Kidney (tissue), 13 donors: ENCODE measurements at regions not wholly inside any gene's neighbourhood (a gene's known extent, or its start where the extent isn't known, plus 50 kb on each side); places are given as distances from the start of the nearest gene placed in this dataset.
"Not testable (repeated sequence)": the region's sequence is repeated elsewhere in the genome, so short reads cannot be mapped to it uniquely, and the experiment has no call there.

Source experiments
- DNase-seq, 5 donors: peaks; one replicate each; pipeline ENCODE4 v3.0.0-alpha.2; 2013 to 2020
- FAIRE-seq: peaks from 2 replicates; lab custom pipeline; 2012; peaks lifted over from hg19 to GRCh38; lab: Jason Lieb, UNC
- H3K27ac ChIP-seq, 2 donors: one replicate each; pipeline ENCODE4 v1.7.0; 2013; ENCODE audit warnings: low read depth in 2 of 2, low read length in 2 of 2, inconsistent platforms in 1 of 2
- H3K27me3 ChIP-seq: one replicate; pipeline ENCODE4 v1.7.1; 2013; ENCODE audit warnings: low read length, inconsistent platforms; ENCODE audit not compliant: control insufficient read depth, insufficient read depth
- H3K36me3 ChIP-seq, 3 donors: one replicate each; pipeline versions ENCODE4 v1.7.0 to v1.7.1; 2013; ENCODE audit warnings: low read length in 3 of 3, control low read depth in 1 of 3, inconsistent platforms in 1 of 3; ENCODE audit not compliant: insufficient read depth in 3 of 3, control insufficient read depth in 2 of 3
- H3K4me1 ChIP-seq, 3 donors: one replicate each; pipeline versions ENCODE4 v1.7.0 to v1.7.1; 2013; ENCODE audit warnings: low read length in 3 of 3, inconsistent platforms in 1 of 3, low read depth in 1 of 3; ENCODE audit not compliant: control insufficient read depth in 2 of 3, insufficient read depth in 2 of 3
- H3K4me3 ChIP-seq, 3 donors: one replicate each; pipeline versions ENCODE4 v1.7.0 to v1.8.1; 2013; ENCODE audit warnings: low read length in 3 of 3, control low read depth in 1 of 3, inconsistent platforms in 1 of 3
- H3K9ac ChIP-seq, 3 donors: one replicate each; pipeline versions ENCODE4 v1.7.0 to v1.7.1; 2013; ENCODE audit warnings: low read length in 3 of 3, control low read depth in 1 of 3, inconsistent platforms in 1 of 3
- H3K9me3 ChIP-seq, 3 donors: one replicate each; pipeline versions ENCODE4 v1.7.0 to v1.7.1; 2013; ENCODE audit warnings: low read length in 3 of 3, control low read depth in 1 of 3, inconsistent platforms in 1 of 3; ENCODE audit not compliant: control insufficient read depth in 2 of 3, insufficient read depth in 1 of 3
- CTCF ChIP-seq: IDR thresholded peaks from 3 replicates; pipeline ENCODE4 v1.5.1; 2012; ENCODE audit warnings: mild to moderate bottlenecking, moderate library complexity, borderline replicate concordance; ENCODE audit not compliant: insufficient read depth; ENCODE audit errors: extremely low read depth
- intact Hi-C: fragments of 100-400 bp; cut with DNase I; formaldehyde crosslinking; loops from one replicate; pipeline ENCODE4 v1.11.1; 2022
- donor health status: control.
- donor health status: control.
- donor health status: control.
- donor health status: control.
- donor health status: control.
- donor health status: DM: yes; HTN: yes; CAD: no.
- donor health status: Normal renal cell carcinoma (clear cell type).

GRCh38 chr11:90426442-90426841 is 203.6 kb upstream of the CHORDC1 start:
- no peak for FAIRE-seq
- Histone ChIP-seq H3K27ac (no peak overlapping the region), H3K4me1 (no peaks in the 10 kb centered on the region), H3K9ac (no peak overlapping the region), H3K9me3 (no peaks in the 10 kb centered on the region), H3K27me3 (no peaks in the 10 kb centered on the region), H3K4me3 (no peak overlapping the region), H3K36me3 (no peaks in the 10 kb centered on the region)
- no peak for TF ChIP-seq CTCF
- DNase-seq, result no peak
- intact Hi-C loops, result no loop called here

DNA sequence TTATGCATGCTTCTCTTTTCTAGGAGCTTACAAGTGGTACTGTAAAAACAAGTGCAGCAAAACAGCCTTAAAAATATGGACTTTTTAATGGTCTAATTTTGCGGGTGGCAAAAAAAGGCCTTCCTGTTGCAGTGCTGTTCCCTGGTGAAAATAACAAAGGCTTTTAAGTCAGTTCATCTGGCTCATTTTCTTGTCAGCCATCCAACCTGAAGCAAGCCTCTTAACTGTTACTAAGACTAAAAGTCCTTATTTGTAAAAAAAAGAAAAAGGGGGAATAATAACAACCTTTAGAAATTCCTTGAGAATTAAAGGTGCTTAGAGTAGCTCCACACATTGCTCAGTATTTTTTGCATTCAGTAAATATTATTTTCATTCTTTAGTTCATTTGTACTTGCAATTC is 200.5 kb upstream of the CHORDC1 start:
- no peak for FAIRE-seq

DNA sequence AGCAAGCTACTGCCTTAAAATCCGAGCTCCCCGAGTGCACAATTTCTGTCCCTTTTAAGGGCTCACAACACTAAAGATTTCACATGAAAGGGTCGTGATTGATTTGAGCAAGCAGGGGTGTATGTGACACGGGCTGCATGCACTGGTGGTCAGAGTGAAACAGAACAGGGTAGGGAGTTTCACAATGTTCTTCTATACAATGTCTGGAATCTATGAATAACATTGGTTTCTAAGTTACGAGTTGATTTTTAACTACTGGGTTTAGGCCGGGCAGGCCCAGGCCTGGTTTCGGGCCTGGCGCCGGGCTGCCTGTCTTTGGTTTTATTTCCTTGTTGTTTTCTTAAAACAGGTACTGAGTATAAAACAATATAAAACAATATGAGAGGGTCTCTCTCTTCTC is 199.9 kb upstream of the CHORDC1 start:
- H3K27ac ChIP-seq, intact Hi-C loops, H3K4me1 ChIP-seq, H3K9me3 ChIP-seq, H3K27me3 ChIP-seq, FAIRE-seq, H3K9ac ChIP-seq, H3K4me3 ChIP-seq, H3K36me3 ChIP-seq: not testable (repeated sequence)
- DNase-seq, result peak in 1 of 5 donors; percentile 18

More for the DNA sequence above, 200.5 kb upstream of the CHORDC1 start:
- Histone ChIP-seq H3K9me3 (no peaks in the 10 kb centered on the region), H3K27ac (no peak overlapping the region), H3K27me3 (no peaks in the 10 kb centered on the region), H3K4me1 (no peaks in the 10 kb centered on the region), H3K4me3 (no peak overlapping the region), H3K36me3 (no peaks in the 10 kb centered on the region), H3K9ac (no peak overlapping the region)
- no peak for DNase-seq
- intact Hi-C loops, result no loop called here
- TF ChIP-seq CTCF, result no peak

- TF ChIP-seq CTCF, result no peak
- Histone ChIP-seq H3K4me3 (no peak overlapping the region), H3K27ac (no peak overlapping the region), H3K9me3 (no peaks in the 10 kb centered on the region), H3K9ac (no peak overlapping the region), H3K36me3 (no peaks in the 10 kb centered on the region), H3K27me3 (no peaks in the 10 kb centered on the region), H3K4me1 (no peaks in the 10 kb centered on the region)
- intact Hi-C loops, result no loop called here
- DNase-seq, result no peak
- no peak for FAIRE-seq
Measured at GRCh38 chr11:90414221-90414620, 191.4 kb upstream of the CHORDC1 start.
